ENCODE measurements at regions not wholly inside any gene's neighbourhood (a gene's known extent, or its start where the extent isn't known, plus 50 kb on each side); places are given as distances from the start of the nearest gene placed in this dataset.
A peak's percentile ranks its signal among the peaks of the same experiment; 100 is the strongest.
"Not testable (repeated sequence)": the region's sequence is repeated elsewhere in the genome, so short reads cannot be mapped to it uniquely, and the experiment has no call there.

DNA sequence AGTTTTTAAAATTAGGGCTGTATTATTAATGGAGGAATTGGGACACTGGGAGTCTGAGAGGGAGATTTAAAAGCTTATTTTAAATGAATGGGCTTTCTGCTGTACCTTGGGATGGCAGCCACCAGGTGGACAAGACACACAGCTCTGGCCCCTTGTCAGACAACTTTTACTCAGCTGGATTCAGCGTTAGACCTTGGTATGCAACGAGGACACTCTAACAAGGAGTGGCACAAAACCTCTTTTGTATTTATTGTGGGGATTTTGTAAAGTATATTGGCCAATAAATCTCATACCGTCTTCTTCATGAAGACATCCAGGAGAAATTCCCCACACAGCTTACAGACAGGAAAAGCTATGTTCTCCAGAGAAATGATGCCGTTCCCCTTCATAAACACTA is 105.7 kb downstream of the LCA5 start:
- no peak for DNase-seq

DNA sequence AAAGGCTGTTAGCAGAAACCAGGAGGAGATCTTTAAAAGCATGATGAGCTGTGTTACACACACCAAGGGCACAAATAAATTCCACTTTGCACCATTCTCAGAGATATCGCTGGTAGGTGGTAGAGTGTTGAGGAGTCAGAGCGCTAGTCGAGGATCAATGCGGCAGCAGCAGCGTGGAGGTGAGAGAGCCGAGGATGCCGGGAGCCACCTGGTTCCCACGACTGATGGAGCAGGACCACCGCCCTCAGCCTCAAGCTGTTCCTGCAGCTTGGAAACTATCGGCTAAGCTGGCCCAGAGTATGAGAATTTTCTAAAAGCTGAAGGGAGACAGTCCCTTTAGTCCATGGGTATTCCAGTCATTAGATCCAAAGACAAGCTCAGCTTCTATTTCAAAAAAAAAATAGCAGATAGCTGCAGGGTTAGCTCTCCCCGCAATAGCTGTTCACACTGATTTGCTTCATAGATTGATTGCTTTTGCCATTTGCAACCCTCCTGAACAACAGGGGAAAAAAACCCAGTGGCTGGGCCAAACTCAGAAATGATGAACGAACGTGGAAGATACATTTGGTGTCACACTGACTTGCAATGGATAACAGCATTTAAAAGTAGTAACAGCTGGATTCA is 106.2 kb downstream of the LCA5 start:
- DNase-seq: no peak

GRCh38 chr6:79427721-79428120 is 109.5 kb downstream of the LCA5 start:
- no peak for DNase-seq

- DNase-seq: no peak
Measured at GRCh38 chr6:79426625-79427278, 110.5 kb downstream of the LCA5 start.

DNA sequence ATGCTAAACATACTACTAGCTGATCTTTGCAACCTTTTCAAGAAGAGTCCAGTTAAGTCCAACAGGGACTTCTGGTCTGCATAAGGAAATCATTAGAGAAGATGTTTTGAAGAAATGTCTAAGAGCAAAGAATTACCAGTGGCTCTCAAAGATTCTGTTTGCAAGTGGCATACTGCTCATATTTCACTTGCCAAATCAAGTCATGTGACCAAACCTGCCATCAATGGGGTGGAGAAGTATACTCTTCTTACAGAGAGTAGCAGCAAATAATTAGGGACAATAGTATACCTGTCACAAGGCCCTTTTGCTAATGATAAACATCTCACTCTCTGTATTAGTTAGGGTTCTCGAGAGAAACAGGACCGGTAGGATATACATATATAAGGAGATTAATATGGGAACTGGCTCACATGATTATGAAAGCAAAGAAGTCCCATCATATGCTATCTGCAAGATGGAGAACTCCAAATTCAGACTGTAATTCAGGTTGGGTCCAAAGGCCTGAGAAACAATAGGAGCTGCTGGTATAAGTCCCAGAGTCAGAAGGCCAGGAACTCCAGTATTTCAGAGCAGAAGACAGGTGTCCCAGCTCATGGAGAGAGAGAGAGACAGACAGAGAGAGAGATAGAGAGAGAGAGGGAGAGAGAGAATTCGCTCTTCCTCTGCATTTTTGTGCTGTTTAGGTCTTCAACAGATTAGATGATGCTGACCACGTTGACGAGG is 111.5 kb downstream of the LCA5 start:
- no peak for DNase-seq

GRCh38 chr6:79423216-79423615 is 114.0 kb downstream of the LCA5 start:
- peak in 1 of 2 donors; percentile 44 for DNase-seq

- no peak for DNase-seq
Measured at GRCh38 chr6:79422666-79423065, 114.6 kb downstream of the LCA5 start.

- DNase-seq: peak; percentile 17 to 73
Measured at GRCh38 chr6:79421707-79422484, 115.3 kb downstream of the LCA5 start.

DNA sequence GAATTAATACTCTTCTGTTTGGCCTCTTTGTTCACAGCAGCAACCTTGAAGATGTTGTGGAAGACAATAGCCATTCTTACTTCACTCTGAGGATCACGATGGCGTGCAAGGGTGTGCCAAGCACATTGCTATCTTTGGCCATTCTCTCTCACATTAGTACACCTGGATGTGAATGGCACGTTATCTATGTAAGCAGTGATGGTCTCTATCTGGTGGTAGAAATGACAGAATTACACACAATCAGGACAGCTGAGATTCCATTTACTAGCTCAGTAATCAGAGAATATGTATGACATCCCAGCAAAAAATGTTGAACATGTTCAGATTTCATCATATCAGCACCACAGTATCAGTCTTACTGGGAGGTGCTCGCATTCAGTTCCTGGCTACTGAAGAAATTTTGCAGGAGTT is 116.2 kb downstream of the LCA5 start:
- no peak for DNase-seq

DNA sequence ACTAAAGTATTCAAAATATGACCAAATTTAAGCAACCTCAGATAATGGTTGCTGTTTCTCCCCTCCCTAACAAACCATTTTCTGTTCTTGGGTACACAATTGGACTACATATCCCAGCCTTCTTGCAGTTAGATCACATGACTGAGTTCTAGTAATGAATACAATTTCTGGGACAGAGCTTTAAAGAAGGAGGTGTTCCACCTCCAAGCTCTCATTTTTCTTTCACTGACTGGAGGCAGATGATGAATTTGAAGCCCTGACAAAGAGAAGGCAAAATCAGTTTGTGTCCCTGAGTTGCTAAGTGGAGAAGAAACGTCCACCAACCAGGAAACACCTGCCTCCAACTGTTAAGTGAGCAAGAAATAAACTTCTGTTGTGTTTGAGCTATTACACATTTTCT is 117.2 kb downstream of the LCA5 start:
- DNase-seq: peak in 1 of 2 donors; percentile 86

- DNase-seq: no peak
Measured at GRCh38 chr6:79416931-79417330, 120.3 kb downstream of the LCA5 start.

- DNase-seq: no peak
Measured at GRCh38 chr6:79413562-79414002, 123.6 kb downstream of the LCA5 start.

GRCh38 chr6:79410806-79411205 is 126.4 kb downstream of the LCA5 start:
- no peak for DNase-seq

GRCh38 chr6:79408256-79408974 is 128.8 kb downstream of the LCA5 start:
- DNase-seq: no peak

DNA sequence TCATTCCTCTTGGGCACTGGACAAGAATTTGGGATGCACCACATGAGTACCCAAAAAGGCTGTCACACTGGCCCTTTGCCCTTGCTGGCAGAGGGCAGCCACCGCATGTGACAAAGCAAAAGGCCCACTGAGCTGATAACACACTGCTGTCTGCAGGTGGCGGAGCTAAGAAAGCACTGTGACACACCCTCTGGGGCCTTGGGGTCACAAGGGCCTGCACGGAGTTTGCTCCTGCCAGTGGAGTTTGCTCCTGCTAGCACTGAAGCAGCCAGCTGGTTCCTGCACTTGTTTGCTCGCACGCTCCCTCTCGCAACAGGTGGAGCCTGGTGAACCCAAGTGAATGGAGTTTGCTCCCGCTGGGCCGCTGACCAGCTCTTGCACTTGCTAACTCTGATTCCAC is 132.6 kb downstream of the LCA5 start:
- DNase-seq: no peak

GRCh38 chr6:79404261-79404660 is 133.0 kb downstream of the LCA5 start:
- DNase-seq: no peak

DNA sequence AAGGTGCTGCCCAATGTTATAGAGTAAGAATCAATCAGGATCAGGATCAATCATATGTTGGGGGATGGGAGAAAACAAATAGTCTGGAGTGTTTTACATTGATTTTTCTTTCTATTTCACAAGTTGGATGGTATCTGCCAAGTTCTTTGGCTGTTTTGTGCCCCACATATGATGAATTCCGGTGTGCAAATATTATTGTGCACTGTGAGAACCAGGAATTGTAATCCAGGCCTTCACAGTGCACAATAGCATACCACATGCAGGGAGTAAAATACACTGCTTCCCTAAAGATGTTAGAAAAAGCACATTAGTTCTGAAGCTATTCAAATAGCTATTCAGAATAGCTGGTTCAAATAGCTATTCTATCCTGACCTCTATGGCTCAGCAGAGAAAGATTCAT is 133.7 kb downstream of the LCA5 start:
- DNase-seq: no peak

DNA sequence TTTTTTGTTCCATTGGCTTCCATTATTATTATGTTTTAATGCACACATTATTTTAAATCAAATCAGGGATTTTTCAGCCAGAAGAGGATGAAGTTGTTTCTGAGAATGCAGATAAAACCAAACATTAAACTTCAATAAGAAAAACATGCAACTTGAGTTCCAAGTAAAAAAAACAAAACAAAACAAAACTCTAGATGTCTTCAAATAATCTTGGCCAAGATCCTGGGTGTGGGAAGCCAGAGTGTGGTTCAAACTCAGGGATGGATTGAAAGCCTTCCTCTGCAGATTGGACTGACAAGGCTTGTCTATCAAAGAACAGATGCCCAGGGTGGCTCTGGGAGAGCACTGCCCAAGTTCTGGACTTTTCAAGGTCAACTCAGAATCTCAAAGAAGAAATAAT is 134.1 kb downstream of the LCA5 start:
- DNase-seq: no peak

- no peak for DNase-seq
Measured at GRCh38 chr6:79399499-79399898, 137.7 kb downstream of the LCA5 start.

- DNase-seq: not testable (repeated sequence)
Measured at GRCh38 chr6:79398617-79399016, 138.6 kb downstream of the LCA5 start.

- DNase-seq: no peak
Measured at GRCh38 chr6:79396625-79397024, 140.6 kb downstream of the LCA5 start.

- DNase-seq: no peak
Measured at GRCh38 chr6:79394690-79395089, 142.5 kb downstream of the LCA5 start.

DNA sequence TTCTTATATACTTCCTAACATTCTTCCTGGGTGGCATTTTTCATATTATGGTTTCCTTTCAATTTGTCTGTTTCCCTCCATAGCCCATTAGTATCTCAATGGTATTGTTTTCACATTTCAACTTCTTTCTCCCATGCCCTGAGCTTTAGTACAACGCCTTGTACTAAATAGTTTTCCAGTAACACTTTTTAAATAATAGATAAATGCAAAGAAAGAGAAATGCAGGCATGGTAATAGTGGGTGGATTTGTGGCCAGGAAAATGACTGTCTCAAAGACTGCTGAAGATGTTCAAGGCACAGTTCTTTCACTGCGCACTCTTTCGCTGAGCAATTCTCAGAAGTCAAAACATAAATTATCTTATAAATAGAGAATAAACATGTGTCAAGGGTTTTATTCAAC is 145.1 kb downstream of the LCA5 start:
- no peak for DNase-seq

Measured in hippocampal formation (tissue), 2 donors.